Adrenal gland (tissue), 5 donors: ENCODE measurements at regions not wholly inside any gene's neighbourhood (a gene's known extent, or its start where the extent isn't known, plus 50 kb on each side); places are given as distances from the start of the nearest gene placed in this dataset.

Experiments
- CTCF ChIP-seq, 6 experiments: fragments of 450-650 bp in 4 of 6; fragments of 200-600 bp in 2 of 6; sonication (generic) in 1 of 6; IDR thresholded peaks; 1 replicate in 5 of 6; 2 replicates in 1 of 6; pipeline versions ENCODE4 v1.5.1 to v1.8.0; 2016 to 2021; ENCODE audit warnings: antibody characterized with exemption in 6 of 6, mild to moderate bottlenecking in 2 of 6, moderate library complexity in 1 of 6
- POLR2A ChIP-seq, 2 donors: fragments of 450-650 bp; IDR thresholded peaks; one replicate each; pipeline ENCODE4 v1.6.1; 2017; ENCODE audit warnings: antibody characterized with exemption in 2 of 2, mild to moderate bottlenecking in 2 of 2, moderate library complexity in 1 of 2
- donor health status: DM: no; HTN: no; CAD: no.

GRCh38 chr2:5172923-5173322, 519.3 kb upstream of the SOX11 start:
- TF ChIP-seq CTCF (IDR thresholded peaks at IDR 0.05) (no peak), POLR2A (IDR thresholded peaks at IDR 0.05) (no peak)
